ENCODE measurements at regions not wholly inside any gene's neighbourhood (a gene's known extent, or its start where the extent isn't known, plus 50 kb on each side); places are given as distances from the start of the nearest gene placed in this dataset.

DNA sequence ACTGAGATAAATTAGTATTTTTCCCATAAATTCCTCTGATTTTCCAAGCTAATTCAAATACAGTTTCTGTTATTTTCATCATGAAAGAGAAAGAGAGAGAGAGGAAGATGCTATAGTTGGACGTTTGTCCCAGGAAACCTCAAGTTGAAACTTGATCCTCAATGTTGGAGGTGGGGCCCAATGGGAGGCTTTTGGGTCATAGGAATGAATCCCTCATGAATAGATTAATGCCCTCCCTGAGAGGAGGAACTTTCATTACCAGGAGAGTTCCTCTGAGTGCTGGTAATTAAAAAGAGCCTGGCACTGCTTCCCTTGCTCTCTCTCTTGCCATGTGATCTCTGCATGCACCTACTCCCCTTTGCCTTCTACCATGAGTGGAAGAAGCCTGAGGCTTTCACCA is 189.9 kb upstream of the SMC2 start:
- ChIA-PET POLR2A (ENCODE audit: unreplicated experiment) (no interaction called here), CTCF (no interaction called here)
- Histone ChIP-seq H2AFZ (no peak overlapping the region), H3K36me3 (ENCODE audit: low read depth) (no peaks in the 10 kb centered on the region), H3K79me2 (ENCODE audit: low read depth) (no peaks in the 10 kb centered on the region), H4K20me1 (ENCODE audit: insufficient read depth) (no peaks in the 10 kb centered on the region), H3K4me3 (no peak overlapping the region), H3K27ac (no peak overlapping the region), H3K9me3 (ENCODE audit: insufficient read depth, low read depth) (no peaks in the 10 kb centered on the region), H3F3A (ENCODE audit: insufficient read depth, low read depth) (no peaks in the 10 kb centered on the region), H3K4me2 (no peak overlapping the region), H3K9me2 (ENCODE audit: insufficient read depth) (no peaks in the 10 kb centered on the region), H3K4me1 (replicated peaks; ENCODE audit: insufficient read depth) (no peaks in the 10 kb centered on the region), H3K27me3 (ENCODE audit: insufficient read depth, low read depth) (no peaks in the 10 kb centered on the region)
- intact Hi-C loops (cut with micrococcal nuclease; ENCODE audit: unreplicated experiment): no loop called here
- DNase-seq: no peak
- no peak for TF ChIP-seq EZH2 (IDR thresholded peaks at IDR 0.05; ENCODE audit: low read depth)
- no TSS peak for BruUV-seq (replicated peaks)

DNA sequence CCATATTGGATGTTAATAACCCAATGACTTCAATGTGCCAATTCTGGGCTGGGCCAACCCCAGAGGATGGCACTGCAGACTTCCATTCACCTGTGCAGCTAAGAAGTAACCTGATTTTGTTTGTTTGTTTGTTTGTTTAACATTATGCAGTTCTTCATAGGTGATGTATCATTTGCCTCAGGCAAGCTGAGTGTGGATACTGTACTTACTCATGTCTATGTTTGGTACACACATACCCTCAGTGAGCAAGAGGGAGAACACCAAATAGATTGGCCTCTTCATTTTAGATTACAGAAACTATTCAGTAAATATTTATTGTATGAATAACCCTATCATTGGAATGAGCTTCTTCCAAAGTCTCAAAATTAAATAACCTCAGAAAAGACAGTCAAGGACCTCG is 180.2 kb upstream of the SMC2 start:
- H4K20me1 ChIP-seq (ENCODE audit: insufficient read depth): no peaks in the 10 kb centered on the region
- H3K27ac ChIP-seq: no peak overlapping the region
- no peak for TF ChIP-seq EZH2 (IDR thresholded peaks at IDR 0.05; ENCODE audit: low read depth)
- TF ChIP-seq, protein P1, sequence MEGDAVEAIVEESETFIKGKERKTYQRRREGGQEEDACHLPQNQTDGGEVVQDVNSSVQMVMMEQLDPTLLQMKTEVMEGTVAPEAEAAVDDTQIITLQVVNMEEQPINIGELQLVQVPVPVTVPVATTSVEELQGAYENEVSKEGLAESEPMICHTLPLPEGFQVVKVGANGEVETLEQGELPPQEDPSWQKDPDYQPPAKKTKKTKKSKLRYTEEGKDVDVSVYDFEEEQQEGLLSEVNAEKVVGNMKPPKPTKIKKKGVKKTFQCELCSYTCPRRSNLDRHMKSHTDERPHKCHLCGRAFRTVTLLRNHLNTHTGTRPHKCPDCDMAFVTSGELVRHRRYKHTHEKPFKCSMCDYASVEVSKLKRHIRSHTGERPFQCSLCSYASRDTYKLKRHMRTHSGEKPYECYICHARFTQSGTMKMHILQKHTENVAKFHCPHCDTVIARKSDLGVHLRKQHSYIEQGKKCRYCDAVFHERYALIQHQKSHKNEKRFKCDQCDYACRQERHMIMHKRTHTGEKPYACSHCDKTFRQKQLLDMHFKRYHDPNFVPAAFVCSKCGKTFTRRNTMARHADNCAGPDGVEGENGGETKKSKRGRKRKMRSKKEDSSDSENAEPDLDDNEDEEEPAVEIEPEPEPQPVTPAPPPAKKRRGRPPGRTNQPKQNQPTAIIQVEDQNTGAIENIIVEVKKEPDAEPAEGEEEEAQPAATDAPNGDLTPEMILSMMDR (conservative IDR thresholded peaks at IDR 0.05): no peak
- H3K79me2 ChIP-seq (ENCODE audit: low read depth): no peaks in the 10 kb centered on the region
- ChIA-PET POLR2A (ENCODE audit: unreplicated experiment) (no interaction called here), CTCF (no interaction called here)
- H3K27me3 ChIP-seq (ENCODE audit: insufficient read depth, low read depth): no peaks in the 10 kb centered on the region
- H3K9me3 ChIP-seq (ENCODE audit: insufficient read depth, low read depth): no peaks in the 10 kb centered on the region
- no peaks in the 10 kb centered on the region for H3K4me1 ChIP-seq (replicated peaks; ENCODE audit: insufficient read depth)
- H3K36me3 ChIP-seq (ENCODE audit: low read depth): no peaks in the 10 kb centered on the region
- no TSS peak for BruUV-seq (replicated peaks)
- H3K9me2 ChIP-seq (ENCODE audit: insufficient read depth): no peaks in the 10 kb centered on the region
- no peak overlapping the region for H3K4me2 ChIP-seq
- H2AFZ ChIP-seq: no peak overlapping the region
- no peak overlapping the region for H3K4me3 ChIP-seq
- intact Hi-C loops (cut with micrococcal nuclease; ENCODE audit: unreplicated experiment): no loop called here
- H3F3A ChIP-seq (ENCODE audit: insufficient read depth, low read depth): no peaks in the 10 kb centered on the region
- DNase-seq: no peak

DNA sequence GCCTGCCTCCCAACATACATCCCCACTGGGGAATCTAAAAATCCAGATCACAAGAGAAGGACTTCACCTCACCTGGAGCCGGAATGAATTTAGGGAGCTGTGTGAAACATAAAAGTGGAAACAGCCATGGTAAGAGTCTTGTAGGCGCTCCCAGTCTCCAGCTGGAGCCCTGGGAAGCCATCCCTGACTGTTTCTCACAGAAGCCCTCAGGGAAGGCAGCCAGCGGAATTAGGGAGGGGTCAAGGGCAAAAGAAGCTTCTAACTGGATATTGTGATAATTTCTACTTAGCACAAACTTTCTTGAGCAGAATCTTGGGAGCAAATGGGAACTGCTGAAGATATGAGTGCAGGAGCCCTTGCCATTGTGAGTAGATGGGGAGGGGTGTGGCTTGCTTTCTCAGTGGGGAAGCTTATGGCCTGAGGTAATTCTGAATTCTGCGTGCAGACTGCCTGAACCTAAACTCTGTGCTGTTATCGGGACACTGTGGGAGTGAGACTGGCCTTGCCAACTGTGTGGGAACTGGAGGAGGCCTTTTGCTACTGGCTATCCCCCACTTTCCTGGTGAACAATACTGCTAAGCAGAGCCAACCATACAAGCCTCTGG is 174.4 kb upstream of the SMC2 start:
- H3K4me1 ChIP-seq (replicated peaks; ENCODE audit: insufficient read depth): no peaks in the 10 kb centered on the region
- intact Hi-C loops (cut with micrococcal nuclease; ENCODE audit: unreplicated experiment): no loop called here
- H3K4me2 ChIP-seq: no peak overlapping the region
- H3K79me2 ChIP-seq (ENCODE audit: low read depth): no peaks in the 10 kb centered on the region
- no peaks in the 10 kb centered on the region for H3K36me3 ChIP-seq (ENCODE audit: low read depth)
- no peak for DNase-seq
- no peaks in the 10 kb centered on the region for H3F3A ChIP-seq (ENCODE audit: insufficient read depth, low read depth)
- H3K9me2 ChIP-seq (ENCODE audit: insufficient read depth): no peaks in the 10 kb centered on the region; the same call in 1 of the 2 replicates
- H3K9me3 ChIP-seq (ENCODE audit: insufficient read depth, low read depth): no peaks in the 10 kb centered on the region
- H3K27ac ChIP-seq: no peak overlapping the region
- H2AFZ ChIP-seq: 0 out of 2 replicates have a peak overlapping the region, but pooled peaks have one; percentile 16
- H4K20me1 ChIP-seq (ENCODE audit: insufficient read depth): no peaks in the 10 kb centered on the region
- POLR2A ChIA-PET (ENCODE audit: unreplicated experiment): no interaction called here
- TF ChIP-seq, protein P1 (conservative IDR thresholded peaks at IDR 0.05): no peak
- TF ChIP-seq EZH2 (IDR thresholded peaks at IDR 0.05; ENCODE audit: low read depth): no peak
- H3K27me3 ChIP-seq (ENCODE audit: insufficient read depth, low read depth): no peaks in the 10 kb centered on the region
- H3K4me3 ChIP-seq: no peak overlapping the region
- CTCF ChIA-PET: no interaction called here
- BruUV-seq (replicated peaks): no TSS peak

DNA sequence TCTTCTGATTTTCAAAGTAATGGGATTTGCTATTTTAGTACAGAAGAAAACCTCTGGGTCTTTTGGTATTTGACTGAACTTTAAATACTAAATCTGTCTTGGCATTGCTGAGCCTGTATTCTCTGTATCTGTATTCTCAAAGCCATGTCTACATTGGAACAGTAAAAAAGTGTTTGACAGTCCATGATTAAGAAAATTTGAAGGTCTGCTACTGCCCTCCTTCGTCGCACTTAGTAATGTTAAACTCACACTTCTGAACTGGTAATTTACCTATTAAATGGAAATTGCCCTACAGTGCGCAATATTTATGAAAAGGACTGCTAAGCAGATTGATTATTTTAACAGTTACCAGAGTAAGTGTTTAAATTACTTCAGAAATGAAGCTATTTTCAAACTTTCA is 165.7 kb upstream of the SMC2 start:
- Histone ChIP-seq H3K4me1 (replicated peaks; ENCODE audit: insufficient read depth) (no peaks in the 10 kb centered on the region), H3K27ac (no peak overlapping the region), H2AFZ (no peak overlapping the region), H3K36me3 (ENCODE audit: low read depth) (no peaks in the 10 kb centered on the region), H3K4me2 (no peak overlapping the region), H3K9me3 (ENCODE audit: insufficient read depth, low read depth) (no peaks in the 10 kb centered on the region), H3K4me3 (no peak overlapping the region), H3K9me2 (ENCODE audit: insufficient read depth) (no peaks in the 10 kb centered on the region; the same call in 1 of the 2 replicates), H3F3A (ENCODE audit: insufficient read depth, low read depth) (no peaks in the 10 kb centered on the region), H3K79me2 (ENCODE audit: low read depth) (no peaks in the 10 kb centered on the region), H4K20me1 (ENCODE audit: insufficient read depth) (no peaks in the 10 kb centered on the region), H3K27me3 (ENCODE audit: insufficient read depth, low read depth) (no peaks in the 10 kb centered on the region)
- ChIA-PET CTCF (no interaction called here), POLR2A (ENCODE audit: unreplicated experiment) (no interaction called here)
- intact Hi-C loops (cut with micrococcal nuclease; ENCODE audit: unreplicated experiment): no loop called here
- TF ChIP-seq, protein P1 (conservative IDR thresholded peaks at IDR 0.05): no peak
- TF ChIP-seq EZH2 (IDR thresholded peaks at IDR 0.05; ENCODE audit: low read depth): no peak
- no TSS peak for BruUV-seq (replicated peaks)
- no peak for DNase-seq

All from PC-9 (cell line).